HG03354 (cell line): ENCODE measurements at regions not wholly inside any gene's neighbourhood (a gene's known extent, or its start where the extent isn't known, plus 50 kb on each side); places are given as distances from the start of the nearest gene placed in this dataset.

Experiments
- ATAC-seq: cut with Tn5 transposase; IDR thresholded peaks from one replicate; pipeline ENCODE4 v1.9.1; 2021; ENCODE audit warnings: mild to moderate bottlenecking; ENCODE audit not compliant: unreplicated experiment, poor library complexity, severe bottlenecking

GRCh38 chr5:166346726-166347374 is 1944.6 kb upstream of the WWC1 start:
- ATAC-seq: no peak

GRCh38 chr5:166349046-166349445 is 1942.4 kb upstream of the WWC1 start:
- ATAC-seq: no peak

- no peak for ATAC-seq
Measured at GRCh38 chr5:166353580-166353979, 1937.9 kb upstream of the WWC1 start.

- ATAC-seq: no peak
Measured at GRCh38 chr5:166354332-166354731, 1937.1 kb upstream of the WWC1 start.

- no peak for ATAC-seq
Measured at GRCh38 chr5:166356096-166356495, 1935.3 kb upstream of the WWC1 start.

GRCh38 chr5:166358127-166358830 is 1933.2 kb upstream of the WWC1 start:
- ATAC-seq: no peak

- ATAC-seq: no peak
Measured at GRCh38 chr5:166363087-166363760, 1928.2 kb upstream of the WWC1 start.

GRCh38 chr5:166365164-166365563 is 1926.3 kb upstream of the WWC1 start:
- ATAC-seq: no peak

- no peak for ATAC-seq
Measured at GRCh38 chr5:166367391-166367790, 1924.1 kb upstream of the WWC1 start.

- ATAC-seq: no peak
Measured at GRCh38 chr5:166369346-166369745, 1922.1 kb upstream of the WWC1 start.

- ATAC-seq: no peak
Measured at GRCh38 chr5:166369807-166370206, 1921.6 kb upstream of the WWC1 start.

- no peak for ATAC-seq
Measured at GRCh38 chr5:166370928-166371690, 1920.3 kb upstream of the WWC1 start.

- no peak for ATAC-seq
Measured at GRCh38 chr5:166373817-166374216, 1917.6 kb upstream of the WWC1 start.

GRCh38 chr5:166377756-166378155 is 1913.7 kb upstream of the WWC1 start:
- ATAC-seq: no peak

GRCh38 chr5:166379517-166379916 is 1911.9 kb upstream of the WWC1 start:
- no peak for ATAC-seq

GRCh38 chr5:166382031-166382430 is 1909.4 kb upstream of the WWC1 start:
- ATAC-seq: no peak

GRCh38 chr5:166398131-166398530 is 1893.3 kb upstream of the WWC1 start:
- ATAC-seq: no peak

GRCh38 chr5:166399781-166400180 is 1891.7 kb upstream of the WWC1 start:
- ATAC-seq: no peak

- ATAC-seq: no peak
Measured at GRCh38 chr5:166401391-166401790, 1890.1 kb upstream of the WWC1 start.

GRCh38 chr5:166412191-166412590 is 1879.3 kb upstream of the WWC1 start:
- no peak for ATAC-seq
